Activated CD4-positive, alpha-beta T cell treated with anti-CD3 and anti-CD28 coated beads for 36 hours (primary cell): ENCODE measurements at regions not wholly inside any gene's neighbourhood (a gene's known extent, or its start where the extent isn't known, plus 50 kb on each side); places are given as distances from the start of the nearest gene placed in this dataset.

Experiments used
- ATAC-seq: fragments of 200-7000 bp; cut with Tn5 transposase; one replicate; pipeline ENCODE4 v1.10.0; 2021; ENCODE audit warnings: mild to moderate bottlenecking, moderate library complexity
- CTCF ChIA-PET: fragments of 350-600 bp; sonication (Branson Sonifier 250); formaldehyde crosslinking; loops from one replicate; lab custom pipeline; 2021; ENCODE audit warnings: antibody characterized with exemption; lab: Charles Lee
- POLR2A ChIA-PET: fragments of 350-600 bp; sonication (Branson Sonifier 250); formaldehyde crosslinking; loops from one replicate; lab custom pipeline; 2021; ENCODE audit warnings: antibody characterized with exemption, inconsistent platforms; lab: Charles Lee
- DNase-seq: peaks from one replicate; pipeline ENCODE4 v3.0.0-alpha.2; 2020
- H3K27ac Mint-ChIP-seq: one replicate; pipeline ENCODE4 v1.8.0; 2021; ENCODE audit warnings: mixed read lengths
- H3K27me3 Mint-ChIP-seq: one replicate; pipeline ENCODE4 v1.8.0; 2021; ENCODE audit warnings: mixed read lengths
- H3K36me3 Mint-ChIP-seq: one replicate; pipeline ENCODE4 v1.8.0; 2021; ENCODE audit warnings: low read depth, mixed read lengths
- H3K4me1 Mint-ChIP-seq: one replicate; pipeline ENCODE4 v1.8.0; 2021; ENCODE audit warnings: mixed read lengths
- H3K4me3 Mint-ChIP-seq: one replicate; pipeline ENCODE4 v1.8.0; 2021; ENCODE audit warnings: mild to moderate bottlenecking, moderate library complexity, mixed read lengths
- H3K9me3 Mint-ChIP-seq: one replicate; pipeline ENCODE4 v1.8.0; 2021; ENCODE audit warnings: low read depth, mixed read lengths
- intact Hi-C, 2 experiments: fragments of 100-400 bp; cut with DNase I in 1 of 2; cut with micrococcal nuclease in 1 of 2; formaldehyde crosslinking; loops; one replicate each; pipeline versions ENCODE4 v1.14.2 to v1.15.1; 2022 to 2024; cut with DNase I, micrococcal nuclease

- H3K27me3 Mint-ChIP-seq, result no peaks in the 10 kb centered on the region
- ChIA-PET CTCF (no interaction called here), POLR2A (no interaction called here)
- no peaks in the 10 kb centered on the region for H3K36me3 Mint-ChIP-seq
- DNase-seq, result no peak
- no peak overlapping the region for H3K27ac Mint-ChIP-seq
- H3K9me3 Mint-ChIP-seq, result no peaks in the 10 kb centered on the region
- intact Hi-C loops, result no loop called here
- H3K4me3 Mint-ChIP-seq, result no peak overlapping the region
- no peak for ATAC-seq
- H3K4me1 Mint-ChIP-seq, result peaks cover 5% of the 10 kb centered on the region
Observed at GRCh38 chr3:59519094-59519493, 469.3 kb upstream of the CFAP20DC start.

DNA sequence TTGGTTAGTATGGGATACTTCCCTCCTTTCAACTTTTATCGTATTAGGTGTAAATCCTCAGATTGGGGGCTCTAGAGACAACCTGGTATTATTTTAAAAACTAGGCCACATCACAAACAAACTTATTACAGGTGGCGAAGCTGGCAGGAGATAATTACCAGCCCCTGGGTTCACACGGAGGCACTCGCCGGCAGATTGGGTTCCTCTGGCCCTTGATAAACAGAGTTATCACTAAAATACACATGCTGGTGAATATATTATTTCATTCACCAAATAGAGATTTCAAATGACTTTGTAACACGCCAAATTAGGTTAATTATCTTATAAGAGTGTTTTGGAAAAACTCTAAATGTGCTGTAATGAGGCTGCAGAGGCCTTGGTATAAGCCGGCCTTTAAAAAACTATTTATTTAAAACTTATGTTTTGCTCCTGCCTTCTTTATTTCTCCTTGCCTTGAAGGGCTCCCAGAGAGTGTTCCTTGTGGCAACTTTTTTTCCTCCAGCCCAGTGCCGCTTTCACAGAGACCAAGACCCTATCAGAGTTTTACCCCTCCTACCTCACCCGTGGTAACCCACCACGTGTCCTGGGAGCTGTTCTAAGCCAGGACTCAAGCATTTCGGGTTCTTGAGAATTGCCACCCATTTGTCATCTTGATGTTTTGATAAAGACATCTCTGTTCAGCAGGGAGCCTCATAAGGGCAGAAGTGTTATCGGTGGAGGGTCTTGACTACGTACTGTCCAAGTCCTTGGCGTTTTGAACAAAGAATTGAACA lies 468.6 kb upstream of the CFAP20DC start:
- DNase-seq, result no peak
- H3K27me3 Mint-ChIP-seq, result no peaks in the 10 kb centered on the region
- H3K27ac Mint-ChIP-seq, result no peak overlapping the region
- H3K36me3 Mint-ChIP-seq, result no peaks in the 10 kb centered on the region
- H3K4me1 Mint-ChIP-seq, result peaks cover 5% of the 10 kb centered on the region
- POLR2A ChIA-PET, result no interaction called here
- no peak for ATAC-seq
- intact Hi-C loops, result no loop called here
- H3K4me3 Mint-ChIP-seq, result no peak overlapping the region
- H3K9me3 Mint-ChIP-seq, result no peaks in the 10 kb centered on the region
- CTCF ChIA-PET, result no interaction called here

GRCh38 chr3:59517388-59517787 lies 467.6 kb upstream of the CFAP20DC start:
- no peak overlapping the region for H3K27ac Mint-ChIP-seq
- no peak overlapping the region for H3K4me3 Mint-ChIP-seq
- intact Hi-C loops, result no loop called here
- peaks cover 5% of the 10 kb centered on the region for H3K4me1 Mint-ChIP-seq
- H3K36me3 Mint-ChIP-seq, result no peaks in the 10 kb centered on the region
- ChIA-PET POLR2A (no interaction called here), CTCF (interaction anchor here (1.3 to 1.7 kb wide), 2 partner anchors 15 kb away, joined by 3 to 6 read pairs; no protein-coding TSS in a partner anchor)
- ATAC-seq, result no peak
- no peak for DNase-seq
- peaks cover 2% of the 10 kb centered on the region for H3K27me3 Mint-ChIP-seq
- no peaks in the 10 kb centered on the region for H3K9me3 Mint-ChIP-seq

DNA sequence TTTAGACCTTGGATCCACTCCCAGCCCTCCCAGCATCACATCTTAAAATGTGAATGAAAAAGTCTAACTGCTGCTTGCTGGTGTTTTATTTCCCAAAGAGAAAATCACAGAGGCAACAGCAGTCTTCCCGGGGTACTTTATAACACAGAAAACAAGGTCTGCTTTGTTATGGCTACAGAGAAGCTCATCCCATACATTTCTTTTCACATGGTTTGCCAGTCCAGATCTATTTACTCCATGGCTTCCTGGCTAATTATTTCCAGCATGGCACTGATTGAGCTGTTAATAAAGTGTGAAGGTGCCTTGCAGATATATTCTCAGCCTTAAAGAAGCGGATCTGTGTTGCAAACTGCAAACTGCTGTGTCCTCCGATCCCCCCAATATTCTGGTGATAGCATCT lies 466.1 kb upstream of the CFAP20DC start:
- Mint-ChIP-seq H3K36me3 (no peaks in the 10 kb centered on the region), H3K9me3 (no peaks in the 10 kb centered on the region), H3K27ac (no peak overlapping the region), H3K4me3 (no peak overlapping the region), H3K4me1 (peaks cover 12% of the 10 kb centered on the region), H3K27me3 (peaks cover 2% of the 10 kb centered on the region)
- ATAC-seq, result no peak
- intact Hi-C loops, result no loop called here
- no peak for DNase-seq
- ChIA-PET POLR2A (no interaction called here), CTCF (interaction anchor here (0.7 to 1.7 kb wide), 4 partner anchors 8 to 60 kb away, joined by 3 to 6 read pairs (median 4); no protein-coding TSS in a partner anchor)

DNA sequence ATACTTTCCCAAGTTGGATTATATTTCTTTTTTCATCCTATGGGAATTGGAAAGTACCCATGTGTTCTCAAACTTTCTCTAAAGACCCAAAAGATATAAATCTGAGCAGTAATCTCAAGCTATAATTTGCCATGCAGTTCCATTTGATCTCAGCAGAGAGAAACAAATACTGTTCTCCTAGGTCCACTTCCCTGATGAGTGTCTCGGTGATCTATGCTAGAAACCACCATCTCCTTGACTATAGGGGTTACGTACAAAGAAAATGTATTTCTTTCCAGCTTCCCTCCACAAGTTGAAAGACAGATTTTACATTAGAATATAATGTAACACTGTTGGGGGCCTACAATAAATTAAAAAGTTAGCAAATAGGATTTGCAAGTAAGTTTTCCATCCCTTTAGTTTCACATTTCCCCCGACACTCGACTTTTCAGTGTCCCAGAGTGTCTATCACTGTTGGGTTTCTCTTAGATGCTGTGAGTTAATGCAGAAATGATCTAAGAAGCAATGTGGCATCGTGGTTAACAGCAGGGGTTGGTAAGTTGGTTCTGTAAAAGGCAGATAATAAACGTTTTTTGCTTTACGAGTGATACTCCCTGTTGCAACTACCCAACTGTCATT lies 465.1 kb upstream of the CFAP20DC start:
- no peak overlapping the region for H3K4me3 Mint-ChIP-seq
- ATAC-seq (no peak), DNase-seq (no peak)
- intact Hi-C loops, result no loop called here
- H3K36me3 Mint-ChIP-seq, result no peaks in the 10 kb centered on the region
- peaks cover 12% of the 10 kb centered on the region for H3K4me1 Mint-ChIP-seq
- CTCF ChIA-PET, result interaction anchor here (1.2 to 1.4 kb wide), 2 partner anchors 9 to 41 kb away, joined by 4 read pairs; no protein-coding TSS in a partner anchor
- no peak overlapping the region for H3K27ac Mint-ChIP-seq
- H3K27me3 Mint-ChIP-seq, result peaks cover 2% of the 10 kb centered on the region
- POLR2A ChIA-PET, result no interaction called here
- no peaks in the 10 kb centered on the region for H3K9me3 Mint-ChIP-seq

DNA sequence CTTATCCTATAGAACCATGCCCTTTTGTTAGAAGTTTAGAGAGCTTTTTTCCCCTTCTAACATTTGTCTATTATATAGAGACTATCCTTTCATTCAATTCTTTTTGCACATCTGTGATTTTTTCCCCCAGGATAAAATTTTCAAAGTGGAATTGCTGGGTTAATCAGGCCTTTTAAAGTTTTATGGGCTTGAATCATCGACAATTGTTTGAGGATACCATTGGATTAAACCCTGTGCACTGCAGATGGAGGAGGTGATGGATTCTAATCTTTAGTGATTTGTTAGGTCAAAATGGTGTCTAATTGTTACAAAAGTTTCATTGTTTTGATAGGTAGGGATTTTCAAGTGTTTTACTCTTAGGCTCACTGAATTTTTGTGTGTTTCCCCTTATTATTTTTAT lies 463.7 kb upstream of the CFAP20DC start:
- H3K36me3 Mint-ChIP-seq, result no peaks in the 10 kb centered on the region
- H3K4me3 Mint-ChIP-seq, result no peak overlapping the region
- peaks cover 12% of the 10 kb centered on the region for H3K4me1 Mint-ChIP-seq
- DNase-seq (no peak), ATAC-seq (no peak)
- no peak overlapping the region for H3K27ac Mint-ChIP-seq
- ChIA-PET POLR2A (no interaction called here), CTCF (no interaction called here)
- intact Hi-C loops, result no loop called here
- no peaks in the 10 kb centered on the region for H3K9me3 Mint-ChIP-seq
- peaks cover 2% of the 10 kb centered on the region for H3K27me3 Mint-ChIP-seq

- Mint-ChIP-seq H3K9me3 (no peaks in the 10 kb centered on the region), H3K4me1 (peaks cover 7% of the 10 kb centered on the region), H3K27me3 (peaks cover 2% of the 10 kb centered on the region), H3K36me3 (no peaks in the 10 kb centered on the region), H3K27ac (no peak overlapping the region), H3K4me3 (no peak overlapping the region)
- intact Hi-C loops, result no loop called here
- POLR2A ChIA-PET, result no interaction called here
- DNase-seq (no peak), ATAC-seq (peak; percentile 66)
- CTCF ChIA-PET, result interaction anchor here (1.0 kb wide), 1 partner anchor 30 kb away, joined by 3 read pairs; no protein-coding TSS in a partner anchor
Observed at GRCh38 chr3:59512066-59512465, 462.2 kb upstream of the CFAP20DC start.

- ATAC-seq (no peak), DNase-seq (no peak)
- Mint-ChIP-seq H3K4me1 (peaks cover 7% of the 10 kb centered on the region), H3K27ac (no peak overlapping the region), H3K9me3 (no peaks in the 10 kb centered on the region), H3K36me3 (no peaks in the 10 kb centered on the region), H3K27me3 (peaks cover 2% of the 10 kb centered on the region), H3K4me3 (no peak overlapping the region)
- CTCF ChIA-PET, result interaction anchor here (1.0 kb wide), 1 partner anchor 8 kb away, joined by 5 read pairs; no protein-coding TSS in a partner anchor
- POLR2A ChIA-PET, result no interaction called here
- intact Hi-C loops, result no loop called here
Observed at GRCh38 chr3:59510576-59510975, 460.8 kb upstream of the CFAP20DC start.

DNA sequence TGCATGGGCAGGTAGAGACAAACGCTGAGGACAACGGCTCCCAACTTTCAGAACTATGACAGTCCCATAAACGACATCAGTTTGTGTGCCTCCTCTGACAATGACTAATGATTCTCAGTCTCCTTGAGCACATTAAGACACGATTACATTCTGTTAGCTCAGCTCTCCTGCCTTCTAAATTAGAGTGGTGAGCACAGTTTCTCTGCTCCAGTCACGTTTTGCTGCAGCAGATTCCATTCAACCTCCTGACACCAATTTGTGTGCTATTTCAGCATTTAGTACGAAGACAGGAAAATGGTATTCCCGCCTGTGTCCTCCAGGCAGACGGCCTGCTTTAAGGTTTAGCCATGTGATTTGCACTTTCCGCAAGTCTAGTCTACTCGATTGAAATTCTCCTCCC lies 458.4 kb upstream of the CFAP20DC start:
- Mint-ChIP-seq H3K27me3 (peaks cover 2% of the 10 kb centered on the region), H3K27ac (no peak overlapping the region), H3K9me3 (peaks cover 4% of the 10 kb centered on the region), H3K4me1 (peaks cover 7% of the 10 kb centered on the region), H3K36me3 (no peaks in the 10 kb centered on the region), H3K4me3 (no peak overlapping the region)
- no peak for ATAC-seq
- intact Hi-C loops, result no loop called here
- POLR2A ChIA-PET, result no interaction called here
- no peak for DNase-seq
- CTCF ChIA-PET, result no interaction called here

DNA sequence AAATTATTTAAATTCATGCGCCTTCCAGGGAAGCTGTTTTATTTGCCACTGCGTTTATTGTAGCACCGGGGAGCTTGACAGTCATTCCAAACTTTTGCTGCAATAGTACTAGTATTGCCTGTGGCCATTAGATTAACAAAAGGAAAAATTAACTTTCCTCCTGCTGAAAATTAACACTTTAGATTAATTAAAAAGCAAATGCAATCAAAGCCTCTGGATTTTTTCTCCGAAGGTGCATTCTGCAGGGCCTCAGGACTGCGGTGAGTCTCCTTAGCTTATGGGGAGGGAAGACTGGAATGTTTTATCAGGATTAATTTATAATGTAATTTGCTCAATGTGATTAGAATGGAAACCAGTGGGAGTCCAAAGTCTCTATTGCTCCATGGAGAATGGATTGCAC lies 456.4 kb upstream of the CFAP20DC start:
- H3K27ac Mint-ChIP-seq, result no peak overlapping the region
- H3K4me3 Mint-ChIP-seq, result no peak overlapping the region
- H3K4me1 Mint-ChIP-seq, result peaks cover 10% of the 10 kb centered on the region
- H3K9me3 Mint-ChIP-seq, result peaks cover 6% of the 10 kb centered on the region
- DNase-seq (no peak), ATAC-seq (no peak)
- H3K27me3 Mint-ChIP-seq, result no peaks in the 10 kb centered on the region
- intact Hi-C loops, result no loop called here
- CTCF ChIA-PET, result no interaction called here
- POLR2A ChIA-PET, result no interaction called here
- no peaks in the 10 kb centered on the region for H3K36me3 Mint-ChIP-seq

DNA sequence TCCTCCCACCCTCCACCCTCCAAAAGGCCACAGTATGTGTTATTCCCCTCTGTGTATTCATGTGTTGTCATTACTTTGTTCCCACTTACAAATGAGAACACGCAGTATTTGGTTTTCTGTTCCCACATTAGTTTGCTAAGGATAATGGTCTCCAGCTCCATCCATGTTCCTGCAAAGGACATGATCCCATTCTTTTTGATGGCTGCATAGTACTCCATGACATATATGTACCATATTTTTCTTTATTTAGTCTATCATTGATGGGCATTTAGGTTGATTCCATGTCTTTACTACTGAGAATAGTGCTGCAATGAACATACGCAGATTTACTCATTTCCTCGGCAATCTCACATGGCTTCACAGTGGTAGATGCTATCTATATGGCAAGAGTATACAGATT lies 453.6 kb upstream of the CFAP20DC start:
- CTCF ChIA-PET, result no interaction called here
- peaks cover 10% of the 10 kb centered on the region for H3K4me1 Mint-ChIP-seq
- POLR2A ChIA-PET, result no interaction called here
- H3K27me3 Mint-ChIP-seq, result no peaks in the 10 kb centered on the region
- peak overlapping the region; percentile 49 for H3K27ac Mint-ChIP-seq
- DNase-seq (no peak), ATAC-seq (no peak)
- H3K9me3 Mint-ChIP-seq, result peaks cover 6% of the 10 kb centered on the region
- no peaks in the 10 kb centered on the region for H3K36me3 Mint-ChIP-seq
- intact Hi-C loops, result loop anchor here (1.0 to 5.0 kb wide), 7 partner anchors 23 to 191 kb away; no protein-coding TSS in a partner anchor
- H3K4me3 Mint-ChIP-seq, result no peak overlapping the region

DNA sequence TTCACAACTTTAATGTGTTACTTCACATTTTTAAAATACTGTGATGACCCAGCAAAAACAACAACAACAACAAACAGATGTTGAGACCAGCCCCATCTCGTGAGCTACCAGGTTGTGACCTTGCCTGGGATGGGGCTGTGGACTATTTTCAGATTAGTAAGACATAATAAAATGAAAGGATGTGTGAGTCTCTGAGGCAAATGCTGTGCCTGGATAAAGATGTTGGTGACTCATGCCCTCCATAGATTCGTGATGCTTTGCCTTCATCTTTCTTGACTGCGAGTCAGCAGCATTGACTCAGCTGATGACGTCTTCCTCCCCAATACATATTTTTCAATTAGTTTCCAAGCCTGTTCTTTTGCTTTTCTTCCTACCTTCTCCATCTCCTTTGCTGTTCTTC lies 453.0 kb upstream of the CFAP20DC start:
- intact Hi-C loops, result loop anchor here (1.0 to 5.0 kb wide), 7 partner anchors 22 to 191 kb away; no protein-coding TSS in a partner anchor
- no peak overlapping the region for H3K27ac Mint-ChIP-seq

More for the DNA sequence above, 453.0 kb upstream of the CFAP20DC start:
- DNase-seq (peak; percentile 71), ATAC-seq (peak; percentile 97)
- Mint-ChIP-seq H3K4me3 (no peak overlapping the region), H3K9me3 (peaks cover 6% of the 10 kb centered on the region), H3K36me3 (no peaks in the 10 kb centered on the region), H3K4me1 (peaks cover 10% of the 10 kb centered on the region), H3K27me3 (no peaks in the 10 kb centered on the region)
- POLR2A ChIA-PET, result no interaction called here
- CTCF ChIA-PET, result interaction anchor here (0.5 to 1.2 kb wide), 4 partner anchors 8 to 398 kb away, joined by 3 to 6 read pairs (median 4); no protein-coding TSS in a partner anchor
